ENCODE measurements at regions not wholly inside any gene's neighbourhood (a gene's known extent, or its start where the extent isn't known, plus 50 kb on each side); places are given as distances from the start of the nearest gene placed in this dataset.

DNA sequence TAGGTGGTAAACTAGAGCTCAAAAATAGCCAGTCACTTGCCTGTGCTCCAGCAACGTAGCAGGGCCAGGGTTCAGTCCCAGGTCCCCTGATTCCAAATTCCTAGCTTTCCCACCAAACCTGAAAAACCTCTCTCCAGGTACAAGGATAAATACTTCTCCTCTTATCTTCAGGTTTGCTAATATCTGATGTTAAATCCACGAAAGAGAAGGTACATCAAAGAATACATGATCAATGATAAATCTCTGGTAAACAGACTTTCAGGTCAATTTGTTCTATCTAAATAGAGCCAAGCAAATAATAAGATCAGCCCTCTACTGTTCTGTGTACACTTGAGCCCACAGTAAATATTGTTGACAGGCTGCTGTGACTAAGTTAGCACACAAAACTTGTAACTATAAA lies 52.1 kb upstream of the AKT3 start:
- Histone ChIP-seq H3K4ac (ENCODE audit: low read depth, low read length) (no peak overlapping the region), H3K56ac (ENCODE audit: insufficient read length, low read depth, low read length) (no peak overlapping the region), H2AFZ (ENCODE audit: low read length) (no peak overlapping the region), H2BK20ac (ENCODE audit: low read depth, low read length, poor library complexity, severe bottlenecking) (no peak overlapping the region), H2AK5ac (ENCODE audit: insufficient read length, low read length) (no peak overlapping the region), H3K9me3 (ENCODE audit: control insufficient read depth, low read depth, low read length) (no peaks in the 10 kb centered on the region), H3K79me1 (ENCODE audit: insufficient read depth, low read depth, low read length, poor library complexity, severe bottlenecking) (no peaks in the 10 kb centered on the region), H3T11ph (ENCODE audit: low read length) (no peak overlapping the region), H2BK15ac (ENCODE audit: low read depth, low read length) (no peak overlapping the region), H3K9ac (ENCODE audit: extremely low read depth, insufficient read length, low read length) (no peak overlapping the region), H3K18ac (ENCODE audit: insufficient read length, low read depth, low read length) (no peak overlapping the region), H3K23me2 (ENCODE audit: insufficient read length, low read depth, low read length, poor library complexity, severe bottlenecking) (no peaks in the 10 kb centered on the region), H3K23ac (ENCODE audit: insufficient read length, low read depth, low read length) (no peak overlapping the region), H2BK120ac (ENCODE audit: low read depth, low read length, poor library complexity, severe bottlenecking) (no peak overlapping the region), H4K20me1 (ENCODE audit: control insufficient read depth, insufficient read depth, insufficient read length) (no peaks in the 10 kb centered on the region), H4K5ac (ENCODE audit: insufficient read length, low read depth, low read length) (no peak overlapping the region), H3K4me1 (ENCODE audit: insufficient read depth, low read length) (no peaks in the 10 kb centered on the region), H3K27ac (ENCODE audit: insufficient read length, low read depth, low read length) (no peak overlapping the region), H3K27me3 (ENCODE audit: insufficient read depth, low read length) (no peaks in the 10 kb centered on the region), H3K4me2 (ENCODE audit: insufficient read depth, insufficient read length, low read length) (no peak overlapping the region), H4K91ac (ENCODE audit: insufficient read length, low read depth, low read length) (no peak overlapping the region), H4K8ac (replicated peaks; ENCODE audit: insufficient read length, low read depth, low read length) (no peak overlapping the region), H2BK5ac (ENCODE audit: insufficient read length, low read length) (no peak overlapping the region), H3K79me2 (ENCODE audit: insufficient read depth, low read length) (no peaks in the 10 kb centered on the region), H3K14ac (ENCODE audit: insufficient read depth, low read length) (no peak overlapping the region), H2BK12ac (ENCODE audit: insufficient read length, low read depth, low read length) (no peak overlapping the region)
- Mint-ChIP-seq H3K27me3 (ENCODE audit: low read depth) (peaks cover 2% of the 10 kb centered on the region; the same call in 1 of the 2 replicates), H3K4me1 (no peaks in the 10 kb centered on the region), H3K4me3 (no peak overlapping the region), H3K27ac (no peak overlapping the region), H3K36me3 (ENCODE audit: insufficient read depth in 1 of 3, low read depth in 3 of 3) (no peaks in the 10 kb centered on the region), H3K9me3 (no peaks in the 10 kb centered on the region)
- DNase-seq = no peak
- TF ChIP-seq, protein P1, sequence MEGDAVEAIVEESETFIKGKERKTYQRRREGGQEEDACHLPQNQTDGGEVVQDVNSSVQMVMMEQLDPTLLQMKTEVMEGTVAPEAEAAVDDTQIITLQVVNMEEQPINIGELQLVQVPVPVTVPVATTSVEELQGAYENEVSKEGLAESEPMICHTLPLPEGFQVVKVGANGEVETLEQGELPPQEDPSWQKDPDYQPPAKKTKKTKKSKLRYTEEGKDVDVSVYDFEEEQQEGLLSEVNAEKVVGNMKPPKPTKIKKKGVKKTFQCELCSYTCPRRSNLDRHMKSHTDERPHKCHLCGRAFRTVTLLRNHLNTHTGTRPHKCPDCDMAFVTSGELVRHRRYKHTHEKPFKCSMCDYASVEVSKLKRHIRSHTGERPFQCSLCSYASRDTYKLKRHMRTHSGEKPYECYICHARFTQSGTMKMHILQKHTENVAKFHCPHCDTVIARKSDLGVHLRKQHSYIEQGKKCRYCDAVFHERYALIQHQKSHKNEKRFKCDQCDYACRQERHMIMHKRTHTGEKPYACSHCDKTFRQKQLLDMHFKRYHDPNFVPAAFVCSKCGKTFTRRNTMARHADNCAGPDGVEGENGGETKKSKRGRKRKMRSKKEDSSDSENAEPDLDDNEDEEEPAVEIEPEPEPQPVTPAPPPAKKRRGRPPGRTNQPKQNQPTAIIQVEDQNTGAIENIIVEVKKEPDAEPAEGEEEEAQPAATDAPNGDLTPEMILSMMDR (conservative IDR thresholded peaks at IDR 0.05) = no peak
- WGBS (ENCODE audit: extremely low coverage, insufficient read length, low lambda C conversion rate) = no CpG with 5 or more reads among the region's 2 CpGs

All from H9 (cell line).